Muscle layer of colon (tissue), 2 donors: ENCODE measurements at regions not wholly inside any gene's neighbourhood (a gene's known extent, or its start where the extent isn't known, plus 50 kb on each side); places are given as distances from the start of the nearest gene placed in this dataset.
"Not testable (repeated sequence)": the region's sequence is repeated elsewhere in the genome, so short reads cannot be mapped to it uniquely, and the experiment has no call there.

Experiments
- H3K27ac ChIP-seq: one replicate; pipeline ENCODE4 v1.7.0; 2013; ENCODE audit warnings: low read depth, mild to moderate bottlenecking, low read length, moderate library complexity
- H3K27me3 ChIP-seq, 2 donors: one replicate each; pipeline ENCODE4 v1.7.0; 2013; ENCODE audit warnings: low read length in 2 of 2, mild to moderate bottlenecking in 2 of 2; ENCODE audit not compliant: insufficient read depth in 2 of 2, control insufficient read depth in 1 of 2
- H3K36me3 ChIP-seq: one replicate; pipeline ENCODE4 v1.7.0; 2013; ENCODE audit warnings: mild to moderate bottlenecking, low read length; ENCODE audit not compliant: insufficient read depth
- H3K4me1 ChIP-seq: one replicate; pipeline ENCODE4 v1.7.0; 2013; ENCODE audit warnings: mild to moderate bottlenecking, low read length; ENCODE audit not compliant: insufficient read depth
- H3K4me3 ChIP-seq, 2 donors: one replicate each; pipeline ENCODE4 v1.7.0; 2013; ENCODE audit warnings: low read length in 2 of 2, low read depth in 1 of 2, mild to moderate bottlenecking in 1 of 2, moderate library complexity in 1 of 2
- H3K9ac ChIP-seq: one replicate; pipeline ENCODE4 v1.7.0; 2013; ENCODE audit warnings: low read length
- H3K9me3 ChIP-seq: one replicate; pipeline ENCODE4 v1.7.0; 2013; ENCODE audit warnings: mild to moderate bottlenecking, low read length
- donor health status: abdominal sarcoma.
- donor health status: Adenocarcinoma of cecum.

GRCh38 chr18:38539371-38539770 lies 973.8 kb upstream of the CELF4 start:
- Histone ChIP-seq H3K27me3 (no peaks in the 10 kb centered on the region), H3K36me3 (no peaks in the 10 kb centered on the region), H3K9ac (no peak overlapping the region), H3K4me1 (no peaks in the 10 kb centered on the region), H3K9me3 (no peaks in the 10 kb centered on the region), H3K27ac (no peak overlapping the region), H3K4me3 (no peak overlapping the region)

DNA sequence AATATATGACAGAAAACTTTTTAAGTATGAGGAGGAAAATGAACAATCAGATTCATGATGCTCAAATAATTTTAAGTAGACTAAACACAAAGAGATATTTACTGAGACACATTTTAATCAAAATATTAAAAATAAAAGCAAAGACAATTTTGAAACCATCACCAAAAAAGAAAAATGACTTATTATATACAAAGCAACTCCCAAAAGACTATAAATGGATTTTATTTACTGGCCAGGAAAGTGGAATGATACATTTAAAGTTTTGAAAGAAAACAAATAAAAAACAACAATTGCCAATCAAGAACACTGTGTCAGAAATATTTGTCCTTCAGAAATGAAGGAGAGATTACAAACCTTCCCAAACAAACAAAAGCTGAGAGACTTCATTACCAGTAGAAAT lies 968.5 kb upstream of the CELF4 start:
- Histone ChIP-seq H3K4me3 (no peak overlapping the region), H3K27me3 (no peaks in the 10 kb centered on the region), H3K36me3 (no peaks in the 10 kb centered on the region), H3K4me1 (no peaks in the 10 kb centered on the region), H3K9me3 (no peaks in the 10 kb centered on the region), H3K9ac (no peak overlapping the region), H3K27ac (no peak overlapping the region)

- Histone ChIP-seq H3K27me3 (no peaks in the 10 kb centered on the region), H3K9me3 (no peaks in the 10 kb centered on the region), H3K4me3 (no peak overlapping the region), H3K27ac (no peak overlapping the region), H3K36me3 (no peaks in the 10 kb centered on the region), H3K9ac (no peak overlapping the region), H3K4me1 (no peaks in the 10 kb centered on the region)
Measured at GRCh38 chr18:38526922-38527321, 961.3 kb upstream of the CELF4 start.

GRCh38 chr18:38525039-38525438 lies 959.4 kb upstream of the CELF4 start:
- H3K9me3 ChIP-seq = no peaks in the 10 kb centered on the region
- H3K4me1 ChIP-seq = no peaks in the 10 kb centered on the region
- H3K36me3 ChIP-seq = no peaks in the 10 kb centered on the region
- no peak overlapping the region for H3K4me3 ChIP-seq
- H3K9ac ChIP-seq = no peak overlapping the region
- no peak overlapping the region for H3K27ac ChIP-seq
- no peaks in the 10 kb centered on the region for H3K27me3 ChIP-seq

DNA sequence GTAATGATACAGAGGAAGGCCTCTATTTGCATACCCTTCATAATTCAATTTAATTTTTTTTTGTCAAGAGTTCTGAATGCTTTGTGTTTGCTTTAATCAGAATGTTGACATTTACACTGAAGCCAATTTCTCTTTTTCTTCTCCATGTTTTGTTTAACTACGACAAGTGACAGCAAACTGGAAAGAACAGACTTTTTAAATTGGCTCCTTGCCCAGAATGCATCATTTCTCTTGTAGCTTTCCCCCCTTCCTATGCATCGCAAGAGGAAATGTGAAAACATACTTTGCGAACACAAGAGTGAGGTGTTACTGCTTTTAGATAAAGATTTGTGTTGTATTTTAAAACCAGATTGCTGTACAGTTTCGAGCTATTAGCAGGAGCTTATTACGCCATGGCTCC lies 955.2 kb upstream of the CELF4 start:
- no peaks in the 10 kb centered on the region for H3K4me1 ChIP-seq
- H3K9ac ChIP-seq = no peak overlapping the region
- no peaks in the 10 kb centered on the region for H3K27me3 ChIP-seq
- H3K9me3 ChIP-seq = no peaks in the 10 kb centered on the region
- H3K4me3 ChIP-seq = no peak overlapping the region
- no peak overlapping the region for H3K27ac ChIP-seq
- no peaks in the 10 kb centered on the region for H3K36me3 ChIP-seq

GRCh38 chr18:38502539-38502938 lies 936.9 kb upstream of the CELF4 start:
- Histone ChIP-seq H3K9me3 (no peaks in the 10 kb centered on the region), H3K4me1 (no peaks in the 10 kb centered on the region), H3K9ac (no peak overlapping the region), H3K27me3 (no peaks in the 10 kb centered on the region), H3K4me3 (no peak overlapping the region), H3K27ac (no peak overlapping the region), H3K36me3 (no peaks in the 10 kb centered on the region)

DNA sequence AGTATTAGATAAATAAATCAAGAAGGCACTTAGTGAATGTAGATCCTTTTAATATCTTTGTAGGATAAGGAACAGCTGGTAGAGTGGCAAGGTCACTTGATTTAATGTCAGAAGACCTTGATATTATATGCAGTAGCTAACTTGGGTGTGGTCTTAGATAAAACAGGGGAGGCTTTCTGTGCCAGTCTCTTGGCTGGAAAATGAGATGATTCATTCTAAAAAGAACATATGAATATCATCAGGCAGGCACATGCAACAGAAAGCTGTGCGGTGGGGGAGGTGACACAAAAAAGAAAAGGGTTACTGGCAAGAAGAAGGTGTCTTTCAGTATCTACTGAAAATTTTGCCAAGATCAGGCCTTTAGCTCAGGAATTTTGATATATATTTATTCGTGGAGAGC lies 931.7 kb upstream of the CELF4 start:
- H3K4me1 ChIP-seq = no peaks in the 10 kb centered on the region
- H3K36me3 ChIP-seq = no peaks in the 10 kb centered on the region
- H3K4me3 ChIP-seq = no peak overlapping the region
- H3K27me3 ChIP-seq = no peaks in the 10 kb centered on the region
- no peaks in the 10 kb centered on the region for H3K9me3 ChIP-seq
- no peak overlapping the region for H3K27ac ChIP-seq
- H3K9ac ChIP-seq = no peak overlapping the region

GRCh38 chr18:38496222-38496793 lies 930.7 kb upstream of the CELF4 start:
- no peaks in the 10 kb centered on the region for H3K9me3 ChIP-seq
- no peak overlapping the region for H3K9ac ChIP-seq
- no peak overlapping the region for H3K4me3 ChIP-seq
- H3K27me3 ChIP-seq = no peaks in the 10 kb centered on the region
- H3K27ac ChIP-seq = no peak overlapping the region
- H3K4me1 ChIP-seq = no peaks in the 10 kb centered on the region
- no peaks in the 10 kb centered on the region for H3K36me3 ChIP-seq

DNA sequence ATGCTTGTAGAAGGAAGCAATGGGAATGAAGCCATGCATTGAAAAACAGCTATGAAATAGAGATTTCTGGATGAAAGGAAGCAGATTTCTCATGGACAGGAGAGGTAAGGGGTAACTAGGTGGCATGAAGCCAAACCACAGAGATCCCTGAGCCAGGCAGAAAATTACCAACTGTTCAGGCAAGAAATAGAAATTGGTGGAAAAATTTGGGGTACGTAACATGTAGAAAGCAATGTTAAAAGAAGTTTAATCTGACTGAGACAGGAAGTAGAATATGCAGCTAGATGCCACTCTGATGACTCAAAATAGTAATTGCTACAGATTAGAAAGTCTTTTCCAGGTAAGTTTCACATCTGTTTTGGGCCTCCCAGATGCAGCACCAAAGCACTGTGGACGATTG lies 928.5 kb upstream of the CELF4 start:
- Histone ChIP-seq H3K4me1 (no peaks in the 10 kb centered on the region), H3K27me3 (no peaks in the 10 kb centered on the region), H3K36me3 (no peaks in the 10 kb centered on the region), H3K4me3 (no peak overlapping the region), H3K27ac (no peak overlapping the region), H3K9me3 (no peaks in the 10 kb centered on the region), H3K9ac (no peak overlapping the region)

DNA sequence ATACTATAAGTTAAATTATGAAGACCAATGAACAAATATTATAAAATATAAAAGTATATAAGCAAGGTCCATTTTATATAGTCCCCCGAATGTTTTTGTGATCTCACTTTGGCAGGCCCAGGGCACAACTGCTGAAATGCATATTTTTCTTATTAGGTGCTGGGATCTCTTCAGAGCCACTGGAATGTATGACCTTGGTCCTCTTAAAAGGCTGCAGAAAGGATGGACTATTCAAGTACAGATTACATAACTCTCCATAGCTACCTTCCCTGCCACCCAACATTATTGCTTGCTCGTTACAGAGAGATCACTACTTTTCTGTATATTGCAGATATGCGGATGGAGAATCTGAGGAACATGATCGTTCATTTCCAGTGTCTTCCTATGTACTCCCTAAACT lies 925.6 kb upstream of the CELF4 start:
- no peaks in the 10 kb centered on the region for H3K9me3 ChIP-seq
- H3K9ac ChIP-seq = no peak overlapping the region
- H3K27me3 ChIP-seq = no peaks in the 10 kb centered on the region
- no peaks in the 10 kb centered on the region for H3K36me3 ChIP-seq
- H3K4me1 ChIP-seq = no peaks in the 10 kb centered on the region
- no peak overlapping the region for H3K27ac ChIP-seq
- no peak overlapping the region for H3K4me3 ChIP-seq

DNA sequence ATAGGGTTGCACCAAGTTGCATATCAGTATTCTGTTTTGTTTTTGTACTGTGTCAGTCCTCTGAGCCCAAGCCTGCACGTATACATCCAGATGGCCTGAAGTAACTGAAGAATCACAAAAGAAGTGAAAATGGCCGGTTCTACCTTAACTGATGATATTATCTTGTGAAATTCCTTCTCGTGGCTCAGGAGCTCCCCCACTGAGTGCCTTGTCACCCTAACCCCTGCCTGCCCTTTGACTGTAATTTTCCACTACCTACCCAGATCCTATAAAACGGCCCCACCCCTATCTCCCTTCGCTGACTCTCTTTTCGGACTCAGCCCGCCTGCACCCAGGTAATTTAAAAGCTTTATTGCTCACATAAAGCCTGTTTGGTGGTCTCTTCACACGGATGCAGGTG lies 924.1 kb upstream of the CELF4 start:
- not testable (repeated sequence) for H3K9me3 ChIP-seq, H3K27ac ChIP-seq, H3K27me3 ChIP-seq, H3K4me3 ChIP-seq, H3K36me3 ChIP-seq, H3K9ac ChIP-seq, H3K4me1 ChIP-seq

DNA sequence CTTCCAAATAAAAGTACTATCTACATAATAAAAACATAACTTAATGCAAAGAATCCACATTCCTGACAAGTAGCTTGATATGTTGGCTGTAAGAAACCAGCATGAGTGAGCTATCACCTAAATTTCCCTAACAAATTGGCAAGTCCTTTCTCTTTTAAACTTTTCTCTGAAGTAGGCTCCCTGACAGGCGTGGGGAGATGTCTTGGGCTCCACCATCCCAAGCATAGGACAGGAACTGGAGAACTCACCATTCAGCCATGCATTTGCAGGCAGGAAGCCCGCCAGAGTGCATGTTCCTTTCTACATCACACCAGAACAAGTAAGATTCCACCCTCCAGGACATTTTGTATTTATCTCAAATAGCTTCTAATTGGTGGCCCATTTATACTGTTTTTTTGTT lies 921.9 kb upstream of the CELF4 start:
- no peaks in the 10 kb centered on the region for H3K9me3 ChIP-seq
- no peaks in the 10 kb centered on the region for H3K27me3 ChIP-seq
- H3K9ac ChIP-seq = no peak overlapping the region
- H3K36me3 ChIP-seq = no peaks in the 10 kb centered on the region
- H3K4me3 ChIP-seq = no peak overlapping the region
- no peaks in the 10 kb centered on the region for H3K4me1 ChIP-seq
- no peak overlapping the region for H3K27ac ChIP-seq
